Fibroblast of peridontal ligament (primary cell): ENCODE measurements at regions not wholly inside any gene's neighbourhood (a gene's known extent, or its start where the extent isn't known, plus 50 kb on each side); places are given as distances from the start of the nearest gene placed in this dataset.
A peak's percentile ranks its signal among the peaks of the same experiment; 100 is the strongest.
"Not testable (repeated sequence)": the region's sequence is repeated elsewhere in the genome, so short reads cannot be mapped to it uniquely, and the experiment has no call there.

Experiments
- DNase-seq: peaks from one replicate; pipeline ENCODE4 v3.0.0-alpha.2; 2010; ENCODE audit errors: extremely low read depth

- DNase-seq, result peak; percentile 40
Observed at GRCh38 chr2:75432761-75433361, 127.9 kb downstream of the EVA1A start.

GRCh38 chr2:75431763-75432162 lies 129.0 kb downstream of the EVA1A start:
- no peak for DNase-seq

GRCh38 chr2:75431276-75431675 lies 129.5 kb downstream of the EVA1A start:
- DNase-seq, result no peak

- not testable (repeated sequence) for DNase-seq
Observed at GRCh38 chr2:75430449-75430848, 130.3 kb downstream of the EVA1A start.

GRCh38 chr2:75428646-75429443 lies 131.9 kb downstream of the EVA1A start:
- DNase-seq, result no peak

- no peak for DNase-seq
Observed at GRCh38 chr2:75428060-75428459, 132.7 kb downstream of the EVA1A start.

GRCh38 chr2:75424936-75425619 lies 135.7 kb downstream of the EVA1A start:
- DNase-seq, result peak; percentile 47

GRCh38 chr2:75421986-75422385 lies 138.8 kb downstream of the EVA1A start:
- no peak for DNase-seq

- DNase-seq, result no peak
Observed at GRCh38 chr2:75416420-75417342, 144.1 kb downstream of the EVA1A start.

GRCh38 chr2:75415731-75416130 lies 145.0 kb downstream of the EVA1A start:
- no peak for DNase-seq

GRCh38 chr2:75415111-75415626 lies 145.6 kb downstream of the EVA1A start:
- no peak for DNase-seq

GRCh38 chr2:75411574-75411973 lies 149.2 kb downstream of the EVA1A start:
- DNase-seq, result no peak

- no peak for DNase-seq
Observed at GRCh38 chr2:75410702-75411101, 150.0 kb downstream of the EVA1A start.

- no peak for DNase-seq
Observed at GRCh38 chr2:75408771-75409170, 152.0 kb downstream of the EVA1A start.

GRCh38 chr2:75407038-75407530 lies 153.7 kb downstream of the EVA1A start:
- no peak for DNase-seq

- DNase-seq, result no peak
Observed at GRCh38 chr2:75406131-75406581, 154.6 kb downstream of the EVA1A start.

GRCh38 chr2:75405000-75405399 lies 155.7 kb downstream of the EVA1A start:
- DNase-seq, result no peak

GRCh38 chr2:75403991-75404428 lies 156.7 kb downstream of the EVA1A start:
- peak; percentile 78 for DNase-seq

GRCh38 chr2:75396314-75396713 lies 164.4 kb downstream of the EVA1A start:
- DNase-seq, result no peak

GRCh38 chr2:75394764-75395163 lies 166.0 kb downstream of the EVA1A start:
- not testable (repeated sequence) for DNase-seq

- DNase-seq, result no peak
Observed at GRCh38 chr2:75390169-75390568, 170.6 kb downstream of the EVA1A start.
